CD8-positive, alpha-beta memory T cell (primary cell): ENCODE measurements at regions not wholly inside any gene's neighbourhood (a gene's known extent, or its start where the extent isn't known, plus 50 kb on each side); places are given as distances from the start of the nearest gene placed in this dataset.

ENCODE experiments used
- CTCF ChIA-PET: fragments of 350-600 bp; sonication (Branson Sonifier 250); formaldehyde crosslinking; loops from one replicate; lab custom pipeline; 2021; ENCODE audit warnings: antibody characterized with exemption; lab: Charles Lee
- POLR2A ChIA-PET: fragments of 350-600 bp; sonication (Branson Sonifier 250); formaldehyde crosslinking; loops from one replicate; lab custom pipeline; 2021; ENCODE audit warnings: antibody characterized with exemption; lab: Charles Lee
- DNase-seq, 5 donors: peaks; one replicate each; pipeline versions ENCODE4 v3.0.0 to v3.0.0-alpha.2; 2020 to 2022; ENCODE audit warnings: mixed read lengths in 1 of 5
- H3K27ac ChIP-seq: one replicate; pipeline ENCODE4 v1.7.0; 2013; ENCODE audit warnings: low read depth, mild to moderate bottlenecking, low read length, moderate library complexity
- H3K27me3 ChIP-seq: 2 replicates; pipeline ENCODE4 v1.7.0; 2013; ENCODE audit warnings: low read length, mild to moderate bottlenecking; ENCODE audit not compliant: insufficient read depth, poor library complexity, severe bottlenecking
- H3K36me3 ChIP-seq: 2 replicates; pipeline ENCODE4 v1.7.0; 2013; ENCODE audit warnings: mild to moderate bottlenecking, low read length, moderate library complexity; ENCODE audit not compliant: insufficient read depth
- H3K4me1 ChIP-seq: 2 replicates; pipeline ENCODE4 v1.7.0; 2013; ENCODE audit warnings: mild to moderate bottlenecking, low read length, moderate library complexity; ENCODE audit not compliant: insufficient read depth
- H3K4me3 ChIP-seq: 2 replicates; pipeline ENCODE4 v1.7.0; 2013; ENCODE audit warnings: mild to moderate bottlenecking, low read length
- H3K9me3 ChIP-seq: 2 replicates; pipeline ENCODE4 v1.7.0; 2013; ENCODE audit warnings: mild to moderate bottlenecking, low read length
- H3K27ac Mint-ChIP-seq, 8 donors: one replicate each; pipeline ENCODE4 v1.8.0; 2020 to 2021; ENCODE audit warnings: mixed read lengths in 8 of 8, mild to moderate bottlenecking in 6 of 8, inconsistent platforms in 3 of 8, moderate library complexity in 3 of 8
- H3K27me3 Mint-ChIP-seq, 2 donors: one replicate each; pipeline ENCODE4 v1.8.0; 2020 to 2021; ENCODE audit warnings: mixed read lengths in 2 of 2, mild to moderate bottlenecking in 1 of 2, moderate library complexity in 1 of 2
- H3K36me3 Mint-ChIP-seq, 3 donors: one replicate each; pipeline ENCODE4 v1.8.0; 2020 to 2021; ENCODE audit warnings: mixed read lengths in 3 of 3, inconsistent platforms in 1 of 3, mild to moderate bottlenecking in 1 of 3
- H3K4me1 Mint-ChIP-seq, 3 donors: one replicate each; pipeline ENCODE4 v1.8.0; 2020 to 2021; ENCODE audit warnings: mixed read lengths in 3 of 3, inconsistent platforms in 1 of 3, mild to moderate bottlenecking in 1 of 3
- H3K4me3 Mint-ChIP-seq, 7 donors: one replicate each; pipeline ENCODE4 v1.8.0; 2020 to 2021; ENCODE audit warnings: mixed read lengths in 7 of 7, mild to moderate bottlenecking in 6 of 7, moderate library complexity in 4 of 7, inconsistent platforms in 2 of 7
- H3K9me3 Mint-ChIP-seq, 5 donors: one replicate each; pipeline ENCODE4 v1.8.0; 2020 to 2022; ENCODE audit warnings: mixed read lengths in 5 of 5, mild to moderate bottlenecking in 3 of 5, moderate library complexity in 2 of 5, inconsistent platforms in 1 of 5

DNA sequence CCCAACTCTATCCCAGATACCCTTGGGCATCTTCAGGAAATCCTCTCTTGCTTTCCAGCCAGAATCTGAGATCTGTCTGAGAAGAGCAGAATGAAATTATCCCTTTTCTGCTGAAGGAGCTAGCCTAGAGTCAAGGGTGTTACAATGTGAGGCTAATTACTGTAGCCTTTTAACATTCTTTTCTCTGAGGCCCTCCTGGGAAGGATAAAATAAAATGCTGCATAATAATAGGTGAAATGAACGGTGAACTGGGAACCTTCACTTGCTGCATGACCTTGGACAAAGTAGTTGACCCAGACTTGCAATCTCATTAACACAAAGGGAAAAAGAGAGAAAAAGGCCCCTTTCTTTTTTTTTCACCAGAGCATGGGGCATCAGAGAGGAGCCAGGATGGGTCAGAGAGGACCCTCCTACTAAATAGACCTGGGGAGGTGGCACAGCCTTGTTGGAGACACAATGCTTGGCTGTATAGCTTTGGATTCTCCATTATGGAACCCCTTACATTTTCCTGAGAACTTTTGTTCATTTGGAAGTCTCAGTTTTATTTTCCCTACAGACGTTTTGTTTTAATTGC, 137.0 kb upstream of the LIPC start:
- ChIA-PET CTCF (interaction anchor here (1.7 kb wide), 1 partner anchor 26 kb away, joined by 5 read pairs; no protein-coding TSS in a partner anchor), POLR2A (no interaction called here)
- Histone ChIP-seq H3K36me3 (no peaks in the 10 kb centered on the region), H3K27me3 (no peaks in the 10 kb centered on the region), H3K4me3 (no peak overlapping the region), H3K9me3 (no peaks in the 10 kb centered on the region), H3K4me1 (no peaks in the 10 kb centered on the region), H3K27ac (no peak overlapping the region)
- Mint-ChIP-seq H3K36me3 (peaks cover 0 to 7% (median 3%) of the 10 kb centered on the region in 3 donors), H3K9me3 (peaks cover 0 to 11% (median 6%) of the 10 kb centered on the region in 5 donors), H3K27me3 (peaks cover 3 to 5% of the 10 kb centered on the region in 2 donors), H3K4me3 (no peak overlapping the region), H3K4me1 (peaks cover 0 to 8% (median 0%) of the 10 kb centered on the region in 3 donors), H3K27ac (no peak overlapping the region)
- DNase-seq: no peak

DNA sequence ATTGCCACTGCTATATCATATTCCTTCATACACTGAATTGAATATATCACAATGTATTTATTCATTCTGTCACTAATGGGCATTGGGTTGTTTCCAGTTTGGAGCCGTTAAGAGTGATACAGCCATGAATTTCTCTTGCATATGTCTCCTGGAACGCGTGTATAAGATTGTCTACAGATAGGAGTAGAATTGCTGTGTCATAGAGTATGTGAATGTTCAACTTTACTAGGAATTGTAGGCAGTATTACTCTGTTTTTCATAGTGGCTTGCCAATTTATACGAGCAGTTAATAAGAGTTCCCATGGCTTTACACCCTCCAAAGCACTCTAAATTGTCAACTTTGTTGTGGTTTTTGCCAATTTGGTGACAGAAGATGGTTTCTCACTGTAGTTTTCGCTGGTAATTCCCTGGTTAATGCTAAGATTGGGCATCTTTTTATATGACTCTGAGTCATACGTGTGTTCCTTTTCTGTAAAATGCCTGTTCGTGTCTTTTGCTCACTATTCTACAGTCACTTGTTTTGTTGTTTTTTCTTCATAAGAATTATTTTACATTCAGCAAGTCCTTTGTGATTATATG, 136.1 kb upstream of the LIPC start:
- H3K4me3 ChIP-seq: no peak overlapping the region
- H3K27me3 ChIP-seq: no peaks in the 10 kb centered on the region
- no peaks in the 10 kb centered on the region for H3K36me3 ChIP-seq
- H3K36me3 Mint-ChIP-seq: peaks cover 0 to 8% (median 3%) of the 10 kb centered on the region in 3 donors
- POLR2A ChIA-PET: no interaction called here
- no peaks in the 10 kb centered on the region for H3K9me3 ChIP-seq
- H3K27me3 Mint-ChIP-seq: peaks cover 3 to 13% of the 10 kb centered on the region in 2 donors
- H3K9me3 Mint-ChIP-seq: peaks cover 0 to 11% (median 6%) of the 10 kb centered on the region in 5 donors
- DNase-seq: no peak
- peaks cover 0 to 5% (median 0%) of the 10 kb centered on the region in 3 donors for H3K4me1 Mint-ChIP-seq
- no peak overlapping the region for H3K27ac ChIP-seq
- no peak overlapping the region for H3K27ac Mint-ChIP-seq
- no peak overlapping the region for H3K4me3 Mint-ChIP-seq
- no peaks in the 10 kb centered on the region for H3K4me1 ChIP-seq
- CTCF ChIA-PET: no interaction called here

DNA sequence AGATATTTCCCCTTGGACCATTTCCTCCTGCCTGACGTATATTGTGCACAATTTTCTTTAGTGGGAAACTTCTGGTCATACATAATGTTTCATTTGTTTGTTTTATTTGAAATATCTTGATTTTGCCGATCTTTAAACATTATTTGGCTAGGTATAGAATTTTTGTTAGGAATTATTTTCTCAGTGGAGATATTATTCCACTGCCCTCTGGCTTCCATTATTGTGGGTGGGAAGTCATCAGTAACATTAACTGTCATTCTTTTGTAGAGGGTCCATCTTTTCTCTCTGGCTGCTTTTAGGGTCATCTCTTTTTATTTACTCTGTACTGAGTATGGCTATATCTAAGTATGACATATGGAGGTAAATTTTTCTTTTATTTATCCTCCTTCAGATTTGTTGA, 135.5 kb upstream of the LIPC start:
- H3K27ac ChIP-seq: no peak overlapping the region
- H3K4me3 ChIP-seq: no peak overlapping the region
- H3K27ac Mint-ChIP-seq: no peak overlapping the region
- no peaks in the 10 kb centered on the region for H3K36me3 ChIP-seq
- POLR2A ChIA-PET: no interaction called here
- H3K4me1 ChIP-seq: no peaks in the 10 kb centered on the region
- CTCF ChIA-PET: no interaction called here
- no peaks in the 10 kb centered on the region for H3K27me3 ChIP-seq
- DNase-seq: no peak
- peaks cover 3 to 13% of the 10 kb centered on the region in 2 donors for H3K27me3 Mint-ChIP-seq
- H3K36me3 Mint-ChIP-seq: peaks cover 0 to 13% (median 3%) of the 10 kb centered on the region in 3 donors
- no peaks in the 10 kb centered on the region for H3K9me3 ChIP-seq
- H3K4me1 Mint-ChIP-seq: peaks cover 0 to 3% (median 0%) of the 10 kb centered on the region in 3 donors
- H3K4me3 Mint-ChIP-seq: no peak overlapping the region
- peaks cover 0 to 11% (median 6%) of the 10 kb centered on the region in 5 donors for H3K9me3 Mint-ChIP-seq

DNA sequence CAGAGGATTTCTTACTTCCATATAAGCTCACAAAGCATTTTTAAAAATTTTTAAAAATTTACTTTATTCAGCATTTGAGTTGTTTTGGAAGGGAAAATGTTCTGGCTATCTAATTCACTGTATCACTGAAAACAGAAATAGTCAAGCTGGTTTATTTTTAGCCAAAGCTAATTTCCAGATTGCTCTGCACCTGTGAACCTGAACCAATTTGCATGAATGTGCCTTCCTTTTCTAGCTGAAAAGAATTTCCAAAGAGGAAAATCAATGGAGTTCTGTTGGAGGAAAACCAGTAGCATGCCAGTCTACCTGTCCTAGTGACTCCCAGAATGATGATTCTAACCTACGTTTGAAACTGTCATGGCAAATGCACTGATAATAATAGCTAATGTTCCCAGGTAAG, 134.2 kb upstream of the LIPC start:
- Histone ChIP-seq H3K36me3 (no peaks in the 10 kb centered on the region), H3K4me3 (no peak overlapping the region), H3K27me3 (no peaks in the 10 kb centered on the region), H3K4me1 (no peaks in the 10 kb centered on the region), H3K27ac (no peak overlapping the region), H3K9me3 (no peaks in the 10 kb centered on the region)
- POLR2A ChIA-PET: no interaction called here
- Mint-ChIP-seq H3K9me3 (peaks cover 0 to 11% (median 5%) of the 10 kb centered on the region in 5 donors), H3K36me3 (peaks cover 0 to 14% (median 3%) of the 10 kb centered on the region in 3 donors), H3K4me3 (no peak overlapping the region), H3K27me3 (peaks cover 2 to 16% of the 10 kb centered on the region in 2 donors), H3K4me1 (peaks cover 0 to 3% (median 1%) of the 10 kb centered on the region in 3 donors), H3K27ac (no peak overlapping the region)
- no peak for DNase-seq
- CTCF ChIA-PET: no interaction called here

DNA sequence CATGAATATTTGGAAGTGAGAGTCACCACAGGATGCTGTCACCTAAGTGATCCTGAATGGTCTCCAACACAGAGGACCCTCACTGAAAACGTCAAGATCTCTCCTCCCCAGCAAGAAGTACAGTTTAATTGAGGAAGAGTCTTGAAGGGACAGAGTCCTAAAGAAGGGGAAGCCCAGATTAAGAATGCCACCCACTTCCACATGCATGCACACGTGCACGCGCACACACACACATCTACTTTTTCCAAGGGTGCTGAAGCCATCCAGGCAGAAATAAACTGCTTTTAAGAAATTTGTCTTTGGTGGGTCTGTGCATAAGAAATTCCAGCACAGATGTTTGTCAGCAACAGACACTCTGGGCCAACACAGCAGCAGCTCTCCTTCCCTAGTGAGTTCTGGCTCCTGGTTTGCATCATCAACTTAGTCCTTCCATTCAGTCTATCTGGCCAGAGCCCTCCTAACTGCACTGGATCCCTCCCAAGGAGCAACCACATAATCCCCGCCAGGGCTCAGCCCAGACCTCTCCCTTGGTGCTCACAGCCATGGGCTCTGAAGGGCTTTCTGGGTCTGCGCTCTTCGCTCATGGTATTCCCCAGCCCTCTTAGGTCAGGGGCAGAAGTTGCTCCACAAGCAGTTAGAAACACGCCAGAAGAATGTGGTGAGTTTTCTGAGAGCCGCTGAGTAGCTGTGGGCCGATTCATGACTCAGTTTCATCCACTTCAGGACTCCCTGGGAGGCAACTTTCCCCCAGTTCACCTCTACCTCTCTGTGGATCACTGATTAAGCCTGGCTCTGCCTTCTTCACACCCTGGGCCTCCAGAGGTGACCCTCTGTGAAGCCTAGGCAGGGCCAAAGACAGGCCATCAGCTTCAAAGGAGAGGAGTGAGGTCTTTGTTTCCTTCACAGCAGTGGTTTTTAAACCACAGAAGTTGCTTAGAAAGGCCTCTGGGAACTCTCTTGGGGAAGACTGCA, 132.6 kb upstream of the LIPC start:
- Mint-ChIP-seq H3K4me3 (no peak overlapping the region), H3K4me1 (peaks cover 3 to 9% (median 7%) of the 10 kb centered on the region in 3 donors), H3K27me3 (peaks cover 2 to 16% of the 10 kb centered on the region in 2 donors), H3K9me3 (peaks cover 0 to 11% (median 4%) of the 10 kb centered on the region in 5 donors), H3K36me3 (peaks cover 0 to 14% (median 3%) of the 10 kb centered on the region in 3 donors), H3K27ac (no peak overlapping the region)
- H3K27me3 ChIP-seq: no peaks in the 10 kb centered on the region
- no peaks in the 10 kb centered on the region for H3K4me1 ChIP-seq
- no peak overlapping the region for H3K27ac ChIP-seq
- DNase-seq: no peak
- no peak overlapping the region for H3K4me3 ChIP-seq
- ChIA-PET POLR2A (no interaction called here), CTCF (no interaction called here)
- no peaks in the 10 kb centered on the region for H3K9me3 ChIP-seq
- no peaks in the 10 kb centered on the region for H3K36me3 ChIP-seq

DNA sequence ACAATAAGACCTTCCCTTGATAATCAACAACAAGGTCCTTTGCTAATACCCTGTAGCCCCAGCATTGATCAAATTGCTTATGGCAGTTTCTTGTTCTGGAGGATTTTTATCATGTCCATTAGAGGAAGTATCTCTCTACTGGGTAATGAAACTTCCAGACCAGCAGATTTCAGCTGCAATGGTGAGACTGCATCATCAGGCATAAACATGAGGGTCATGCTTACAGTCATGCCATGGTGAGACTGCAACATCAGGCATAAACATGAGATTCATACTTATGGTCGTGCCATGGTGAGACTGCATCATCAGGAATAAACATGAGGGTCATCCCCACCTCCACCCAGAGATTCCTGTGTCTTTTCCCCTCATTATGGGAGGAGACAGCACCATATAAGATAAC, 129.0 kb upstream of the LIPC start:
- Histone ChIP-seq H3K36me3 (no peaks in the 10 kb centered on the region), H3K9me3 (no peaks in the 10 kb centered on the region), H3K4me1 (no peaks in the 10 kb centered on the region), H3K27me3 (no peaks in the 10 kb centered on the region), H3K4me3 (no peak overlapping the region), H3K27ac (no peak overlapping the region)
- CTCF ChIA-PET: no interaction called here
- peaks cover 6 to 16% of the 10 kb centered on the region in 2 donors for H3K27me3 Mint-ChIP-seq
- no peaks in the 10 kb centered on the region for H3K9me3 Mint-ChIP-seq
- POLR2A ChIA-PET: no interaction called here
- no peak overlapping the region for H3K4me3 Mint-ChIP-seq
- DNase-seq: no peak
- no peak overlapping the region for H3K27ac Mint-ChIP-seq
- H3K36me3 Mint-ChIP-seq: peaks cover 0 to 7% (median 0%) of the 10 kb centered on the region in 3 donors
- H3K4me1 Mint-ChIP-seq: peaks cover 3 to 7% (median 6%) of the 10 kb centered on the region in 3 donors

DNA sequence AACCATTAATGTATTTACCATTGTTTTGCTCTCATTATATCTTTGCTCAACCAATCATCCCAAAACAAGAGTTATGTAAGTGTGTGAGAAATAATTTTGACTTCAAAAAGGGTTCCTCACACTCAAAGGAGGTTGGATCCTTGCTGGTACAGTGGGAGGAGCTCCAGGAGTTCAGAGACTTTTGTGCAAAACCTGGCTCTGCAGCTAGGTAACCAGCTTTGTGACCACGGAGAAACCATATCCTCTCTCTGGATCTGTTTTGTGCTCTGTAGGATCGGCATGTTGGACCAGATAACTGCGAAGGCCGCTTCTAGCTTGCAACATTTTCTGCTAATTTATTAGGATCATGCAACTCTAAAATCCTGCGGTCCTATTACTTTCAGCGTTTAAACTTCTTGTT, 128.6 kb upstream of the LIPC start:
- H3K9me3 Mint-ChIP-seq: no peaks in the 10 kb centered on the region
- no peak overlapping the region for H3K27ac Mint-ChIP-seq
- peaks cover 0 to 7% (median 0%) of the 10 kb centered on the region in 3 donors for H3K36me3 Mint-ChIP-seq
- Histone ChIP-seq H3K27me3 (no peaks in the 10 kb centered on the region), H3K36me3 (no peaks in the 10 kb centered on the region), H3K4me1 (no peaks in the 10 kb centered on the region), H3K27ac (no peak overlapping the region), H3K4me3 (no peak overlapping the region), H3K9me3 (no peaks in the 10 kb centered on the region)
- POLR2A ChIA-PET: no interaction called here
- H3K4me1 Mint-ChIP-seq: peaks cover 3 to 7% (median 6%) of the 10 kb centered on the region in 3 donors
- H3K27me3 Mint-ChIP-seq: peaks cover 4 to 16% of the 10 kb centered on the region in 2 donors
- CTCF ChIA-PET: no interaction called here
- no peak overlapping the region for H3K4me3 Mint-ChIP-seq
- DNase-seq: no peak
